ENCODE measurements at regions not wholly inside any gene's neighbourhood (a gene's known extent, or its start where the extent isn't known, plus 50 kb on each side); places are given as distances from the start of the nearest gene placed in this dataset.
"Not testable (repeated sequence)": the region's sequence is repeated elsewhere in the genome, so short reads cannot be mapped to it uniquely, and the experiment has no call there.

- no peak for TF ChIP-seq CTCF (IDR thresholded peaks at IDR 0.05)
- H3K9me3 Mint-ChIP-seq (ENCODE audit: low read depth), result no peaks in the 10 kb centered on the region
- H3K4me1 Mint-ChIP-seq (ENCODE audit: low read depth), result peaks cover 13% of the 10 kb centered on the region
- no peak overlapping the region for H3K4me3 Mint-ChIP-seq (ENCODE audit: unreplicated experiment)
- H3K27me3 Mint-ChIP-seq (ENCODE audit: low read depth), result peaks cover 38% of the 10 kb centered on the region
- no peak overlapping the region for H3K27ac Mint-ChIP-seq (ENCODE audit: unreplicated experiment)
- no peak for DNase-seq (ENCODE audit: low spot score)
- peaks cover 3% of the 10 kb centered on the region for H3K36me3 Mint-ChIP-seq (ENCODE audit: low read depth)
Measured at GRCh38 chr4:112708772-112709171, 71.8 kb downstream of the LARP7 start.

- Mint-ChIP-seq H3K9me3 (ENCODE audit: low read depth) (no peaks in the 10 kb centered on the region), H3K4me3 (ENCODE audit: unreplicated experiment) (no peak overlapping the region), H3K27ac (ENCODE audit: unreplicated experiment) (no peak overlapping the region), H3K27me3 (ENCODE audit: low read depth) (peaks cover 15% of the 10 kb centered on the region), H3K36me3 (ENCODE audit: low read depth) (no peaks in the 10 kb centered on the region), H3K4me1 (ENCODE audit: low read depth) (no peaks in the 10 kb centered on the region)
- DNase-seq (ENCODE audit: low spot score), result no peak
- no peak for TF ChIP-seq CTCF (IDR thresholded peaks at IDR 0.05)
Measured at GRCh38 chr4:112714922-112715901, 78.3 kb downstream of the LARP7 start.

DNA sequence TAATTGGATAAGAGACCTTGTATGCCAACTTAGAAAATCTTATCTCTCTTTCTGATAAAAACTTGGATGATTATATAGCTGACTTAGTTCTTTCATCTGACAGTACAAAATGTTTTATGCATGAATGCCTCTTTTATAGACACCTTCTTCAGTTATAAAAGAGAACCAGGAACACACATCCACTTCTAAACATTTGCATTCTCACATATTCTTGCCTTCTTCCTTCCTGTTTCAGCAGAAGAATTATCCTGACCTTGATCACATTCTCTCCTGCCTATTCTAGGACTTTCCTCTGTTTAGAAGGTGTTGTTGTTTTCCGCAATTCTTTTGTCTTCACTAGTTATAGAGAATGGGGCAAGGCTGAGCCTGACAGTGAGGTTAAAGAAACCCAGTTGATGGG, 80.9 kb downstream of the LARP7 start:
- H3K9me3 Mint-ChIP-seq (ENCODE audit: low read depth), result no peaks in the 10 kb centered on the region
- TF ChIP-seq CTCF (IDR thresholded peaks at IDR 0.05), result no peak
- no peaks in the 10 kb centered on the region for H3K4me1 Mint-ChIP-seq (ENCODE audit: low read depth)
- no peak overlapping the region for H3K27ac Mint-ChIP-seq (ENCODE audit: unreplicated experiment)
- H3K4me3 Mint-ChIP-seq (ENCODE audit: unreplicated experiment), result no peak overlapping the region
- peaks cover 28% of the 10 kb centered on the region for H3K27me3 Mint-ChIP-seq (ENCODE audit: low read depth)
- H3K36me3 Mint-ChIP-seq (ENCODE audit: low read depth), result no peaks in the 10 kb centered on the region
- DNase-seq (ENCODE audit: low spot score), result no peak

DNA sequence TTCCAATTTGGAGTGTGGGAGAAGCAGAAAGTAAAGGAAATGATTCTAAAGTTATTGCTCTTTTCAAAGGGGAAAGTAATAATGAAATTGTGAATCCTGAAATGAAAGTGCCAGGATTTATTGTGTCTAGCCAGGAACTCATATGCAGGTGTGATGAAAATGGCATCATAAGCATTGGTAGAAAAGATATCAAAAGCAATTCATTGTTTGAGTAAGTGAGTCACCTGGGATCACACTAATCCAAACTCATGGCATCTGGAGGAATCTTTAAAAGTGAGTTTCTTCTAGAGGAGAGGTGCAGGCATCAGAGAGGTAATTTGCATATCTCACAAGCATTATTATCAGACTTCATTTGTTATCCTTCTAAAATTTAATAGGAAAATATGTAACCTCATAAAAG, 84.7 kb downstream of the LARP7 start:
- DNase-seq (ENCODE audit: low spot score), result no peak
- no peaks in the 10 kb centered on the region for H3K9me3 Mint-ChIP-seq (ENCODE audit: low read depth)
- peaks cover 26% of the 10 kb centered on the region for H3K27me3 Mint-ChIP-seq (ENCODE audit: low read depth)
- no peak for TF ChIP-seq CTCF (IDR thresholded peaks at IDR 0.05)
- no peak overlapping the region for H3K27ac Mint-ChIP-seq (ENCODE audit: unreplicated experiment)
- no peaks in the 10 kb centered on the region for H3K36me3 Mint-ChIP-seq (ENCODE audit: low read depth)
- no peaks in the 10 kb centered on the region for H3K4me1 Mint-ChIP-seq (ENCODE audit: low read depth)
- H3K4me3 Mint-ChIP-seq (ENCODE audit: unreplicated experiment), result no peak overlapping the region

- no peak for DNase-seq (ENCODE audit: low spot score)
- H3K4me1 Mint-ChIP-seq (ENCODE audit: low read depth), result no peaks in the 10 kb centered on the region
- H3K27ac Mint-ChIP-seq (ENCODE audit: unreplicated experiment), result no peak overlapping the region
- H3K27me3 Mint-ChIP-seq (ENCODE audit: low read depth), result peaks cover 7% of the 10 kb centered on the region
- TF ChIP-seq CTCF (IDR thresholded peaks at IDR 0.05), result no peak
- no peak overlapping the region for H3K4me3 Mint-ChIP-seq (ENCODE audit: unreplicated experiment)
- peaks cover 3% of the 10 kb centered on the region for H3K9me3 Mint-ChIP-seq (ENCODE audit: low read depth)
- H3K36me3 Mint-ChIP-seq (ENCODE audit: low read depth), result no peaks in the 10 kb centered on the region
Measured at GRCh38 chr4:112726041-112726440, 89.1 kb downstream of the LARP7 start.

GRCh38 chr4:112727728-112728127, 90.8 kb downstream of the LARP7 start:
- not testable (repeated sequence) for H3K36me3 Mint-ChIP-seq (ENCODE audit: low read depth); H3K27ac Mint-ChIP-seq (ENCODE audit: unreplicated experiment)

More at GRCh38 chr4:112727728-112728127, 90.8 kb downstream of the LARP7 start:
- not testable (repeated sequence) for H3K4me3 Mint-ChIP-seq (ENCODE audit: unreplicated experiment); H3K4me1 Mint-ChIP-seq (ENCODE audit: low read depth); DNase-seq (ENCODE audit: low spot score); H3K27me3 Mint-ChIP-seq (ENCODE audit: low read depth); H3K9me3 Mint-ChIP-seq (ENCODE audit: low read depth)

Data from chondrocyte (in vitro differentiated cells).